Right lobe of liver (tissue), 6 donors: ENCODE measurements at regions not wholly inside any gene's neighbourhood (a gene's known extent, or its start where the extent isn't known, plus 50 kb on each side); places are given as distances from the start of the nearest gene placed in this dataset.

ENCODE experiments used
- ATAC-seq, 4 donors: fragments of 200-7000 bp; cut with Tn5 transposase; one replicate each; pipeline ENCODE4 v1.9.1; 2020; ENCODE audit warnings: mild to moderate bottlenecking in 4 of 4, moderate library complexity in 4 of 4
- DNase-seq, 3 donors: peaks; one replicate each; pipeline ENCODE4 v3.0.0-alpha.2; 2020
- H3K27ac ChIP-seq, 3 donors: fragments of 200-600 bp; one replicate each; pipeline ENCODE4 v1.8.0; 2022
- H3K27me3 ChIP-seq, 2 donors: fragments of 200-600 bp; one replicate each; pipeline ENCODE4 v1.8.0; 2022
- H3K36me3 ChIP-seq, 4 donors: fragments of 200-600 bp; sonication (generic) in 1 of 4; one replicate each; pipeline versions ENCODE4 v1.5.1 to v1.8.0; 2017 to 2022; ENCODE audit warnings: control low read depth in 1 of 4
- H3K4me1 ChIP-seq, 4 donors: fragments of 200-600 bp; sonication (generic) in 1 of 4; one replicate each; pipeline versions ENCODE4 v1.5.1 to v1.8.0; 2017 to 2022; ENCODE audit warnings: control low read depth in 1 of 4
- H3K4me3 ChIP-seq, 3 donors: fragments of 200-600 bp; one replicate each; pipeline ENCODE4 v1.8.0; 2022
- H3K9me3 ChIP-seq, 4 donors: fragments of 200-600 bp; sonication (generic) in 1 of 4; one replicate each; pipeline versions ENCODE4 v1.5.1 to v1.8.0; 2017 to 2022; ENCODE audit warnings: control low read depth in 1 of 4
- POLR2A ChIP-seq: fragments of 450-650 bp; IDR thresholded peaks from one replicate; pipeline ENCODE4 v1.6.1; 2017; ENCODE audit warnings: antibody characterized with exemption, mild to moderate bottlenecking
- WGBS: methylation state at CpG from one replicate; pipeline ENCODE4 v1.1.6; 2018; ENCODE audit warnings: low coverage, low lambda C conversion rate; ENCODE audit not compliant: insufficient coverage; ENCODE audit errors: missing lambda C conversion rate; 5-methylcytosine and 5-hydroxymethylcytosine counted together
- intact Hi-C, 2 donors: fragments of 100-400 bp; cut with DNase I; formaldehyde crosslinking; loops; one replicate each; pipeline versions ENCODE4 v1.11.2 to v1.14.1; 2022
- TF ChIP-seq, protein P1 (sequence below), 4 donors: fragments of 200-600 bp in 3 of 4; fragments of 450-650 bp in 1 of 4; IDR thresholded peaks; one replicate each; pipeline versions ENCODE4 v1.5.1 to v1.8.0; 2016 to 2022; ENCODE audit warnings: antibody characterized with exemption in 4 of 4, mild to moderate bottlenecking in 2 of 4
- donor health status: DM: no; HTN: yes; CAD: no.
- donor health status: DM: no; HTN: no; CAD: no.
- donor health status: DM: no; HTN: no; CAD: no.
- donor health status: DM: no; HTN: yes; CAD: no.
- donor health status: DM: no; HTN: yes; CAD: no.

DNA sequence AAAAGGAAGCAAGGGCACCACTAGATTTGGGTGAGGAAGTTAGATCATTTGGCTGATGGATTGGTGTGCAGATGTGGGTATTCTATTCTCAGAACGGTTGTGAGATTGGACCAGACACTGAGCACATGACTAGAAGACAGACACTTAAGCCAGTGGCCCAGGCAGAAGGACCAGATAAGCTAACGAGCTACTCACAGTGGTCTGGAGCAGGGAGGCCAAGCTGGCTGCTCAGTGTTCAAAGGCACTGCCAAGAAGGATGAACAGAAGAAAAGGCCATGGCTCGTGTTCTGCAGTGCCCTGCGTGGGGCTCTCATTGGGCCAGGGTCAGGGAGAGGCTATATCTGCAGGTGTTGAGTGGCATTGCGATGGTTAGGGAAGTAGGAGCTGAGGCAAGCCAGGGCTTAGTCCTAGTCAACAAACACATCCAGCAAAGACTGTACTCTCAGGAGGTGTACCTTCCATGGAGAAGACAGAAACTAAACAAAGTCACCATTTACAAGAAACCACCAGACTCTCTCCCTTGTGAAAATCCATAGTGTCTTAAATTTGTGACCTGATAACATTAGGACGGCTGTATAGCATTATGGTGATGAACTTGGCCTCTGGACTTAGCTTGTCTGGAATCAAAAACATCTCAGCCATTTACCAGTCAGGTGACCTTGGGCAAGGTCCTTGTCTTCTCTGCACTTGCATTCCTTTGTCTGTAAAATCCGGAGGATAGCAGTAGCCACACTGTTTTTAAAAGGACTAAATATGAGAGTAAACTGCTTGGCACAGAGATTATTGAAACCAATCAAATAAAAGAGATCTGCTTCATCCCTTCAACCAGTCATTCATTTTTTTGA is 274.5 kb downstream of the SIPA1L2 start:
- Histone ChIP-seq H3K4me3 (no peak overlapping the region), H3K27me3 (no peaks in the 10 kb centered on the region), H3K9me3 (no peaks in the 10 kb centered on the region), H3K27ac (no peak overlapping the region), H3K36me3 (no peaks in the 10 kb centered on the region), H3K4me1 (no peaks in the 10 kb centered on the region)
- intact Hi-C loops: no loop called here
- no peak for DNase-seq
- TF ChIP-seq, protein P1, sequence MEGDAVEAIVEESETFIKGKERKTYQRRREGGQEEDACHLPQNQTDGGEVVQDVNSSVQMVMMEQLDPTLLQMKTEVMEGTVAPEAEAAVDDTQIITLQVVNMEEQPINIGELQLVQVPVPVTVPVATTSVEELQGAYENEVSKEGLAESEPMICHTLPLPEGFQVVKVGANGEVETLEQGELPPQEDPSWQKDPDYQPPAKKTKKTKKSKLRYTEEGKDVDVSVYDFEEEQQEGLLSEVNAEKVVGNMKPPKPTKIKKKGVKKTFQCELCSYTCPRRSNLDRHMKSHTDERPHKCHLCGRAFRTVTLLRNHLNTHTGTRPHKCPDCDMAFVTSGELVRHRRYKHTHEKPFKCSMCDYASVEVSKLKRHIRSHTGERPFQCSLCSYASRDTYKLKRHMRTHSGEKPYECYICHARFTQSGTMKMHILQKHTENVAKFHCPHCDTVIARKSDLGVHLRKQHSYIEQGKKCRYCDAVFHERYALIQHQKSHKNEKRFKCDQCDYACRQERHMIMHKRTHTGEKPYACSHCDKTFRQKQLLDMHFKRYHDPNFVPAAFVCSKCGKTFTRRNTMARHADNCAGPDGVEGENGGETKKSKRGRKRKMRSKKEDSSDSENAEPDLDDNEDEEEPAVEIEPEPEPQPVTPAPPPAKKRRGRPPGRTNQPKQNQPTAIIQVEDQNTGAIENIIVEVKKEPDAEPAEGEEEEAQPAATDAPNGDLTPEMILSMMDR (IDR thresholded peaks at IDR 0.05): no peak
- TF ChIP-seq POLR2A: no peak
- 30% methylated on average over 4 of the region's 7 CpGs for WGBS
- no peak for ATAC-seq

DNA sequence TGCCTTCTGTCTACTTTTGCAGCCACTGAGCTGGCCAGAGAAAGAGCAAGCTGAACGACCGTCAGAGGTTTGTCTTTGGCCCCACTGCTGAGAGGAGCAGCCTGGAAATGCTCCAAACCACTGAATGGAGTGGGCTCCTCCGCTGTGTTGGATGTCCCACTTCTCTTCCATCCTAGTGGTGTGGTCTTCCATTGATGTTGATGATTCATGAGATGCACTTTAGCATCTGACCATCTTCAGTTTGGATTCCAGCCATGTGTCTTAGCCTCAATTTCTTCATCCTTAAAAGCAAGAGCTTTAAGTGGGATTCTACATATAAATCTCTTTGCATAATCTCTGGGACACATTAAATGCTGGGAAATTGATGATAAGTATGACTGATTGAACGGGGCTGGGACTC is 276.9 kb downstream of the SIPA1L2 start:
- ATAC-seq (no peak), DNase-seq (no peak)
- no peak overlapping the region for H3K4me3 ChIP-seq
- H3K27ac ChIP-seq: no peak overlapping the region
- no peak for TF ChIP-seq POLR2A
- TF ChIP-seq, protein P1 (IDR thresholded peaks at IDR 0.05): no peak
- H3K4me1 ChIP-seq: no peaks in the 10 kb centered on the region
- WGBS: 39% methylated on average over 2 of the region's 4 CpGs
- intact Hi-C loops: no loop called here
- H3K9me3 ChIP-seq: no peaks in the 10 kb centered on the region
- H3K36me3 ChIP-seq: no peaks in the 10 kb centered on the region
- no peaks in the 10 kb centered on the region for H3K27me3 ChIP-seq

DNA sequence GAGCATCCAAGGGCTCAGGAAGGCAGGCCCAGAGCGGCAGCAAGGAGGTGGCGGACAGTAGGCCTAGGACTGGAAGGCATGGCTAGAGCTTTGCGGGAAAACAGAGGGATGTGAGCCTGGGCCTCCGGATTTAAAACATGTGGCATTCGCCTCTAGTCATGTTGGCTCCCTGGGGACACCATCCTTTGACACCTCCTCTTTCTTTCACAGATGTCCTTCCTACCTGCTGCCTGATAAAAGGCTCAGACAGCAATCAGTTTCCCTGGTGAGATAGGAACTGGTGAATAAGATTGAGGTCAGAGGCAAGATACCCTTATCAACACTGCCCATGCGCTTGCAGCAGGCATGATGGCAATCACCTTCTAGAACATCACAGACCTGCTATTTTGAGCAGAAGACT is 277.6 kb downstream of the SIPA1L2 start:
- intact Hi-C loops: no loop called here
- TF ChIP-seq, protein P1 (IDR thresholded peaks at IDR 0.05): no peak
- no peak for TF ChIP-seq POLR2A
- H3K4me3 ChIP-seq: no peak overlapping the region
- no peaks in the 10 kb centered on the region for H3K27me3 ChIP-seq
- H3K36me3 ChIP-seq: no peaks in the 10 kb centered on the region
- ATAC-seq (no peak), DNase-seq (no peak)
- no peaks in the 10 kb centered on the region for H3K9me3 ChIP-seq
- 90% methylated on average over 1 of the region's 6 CpGs for WGBS
- H3K27ac ChIP-seq: no peak overlapping the region
- no peaks in the 10 kb centered on the region for H3K4me1 ChIP-seq

DNA sequence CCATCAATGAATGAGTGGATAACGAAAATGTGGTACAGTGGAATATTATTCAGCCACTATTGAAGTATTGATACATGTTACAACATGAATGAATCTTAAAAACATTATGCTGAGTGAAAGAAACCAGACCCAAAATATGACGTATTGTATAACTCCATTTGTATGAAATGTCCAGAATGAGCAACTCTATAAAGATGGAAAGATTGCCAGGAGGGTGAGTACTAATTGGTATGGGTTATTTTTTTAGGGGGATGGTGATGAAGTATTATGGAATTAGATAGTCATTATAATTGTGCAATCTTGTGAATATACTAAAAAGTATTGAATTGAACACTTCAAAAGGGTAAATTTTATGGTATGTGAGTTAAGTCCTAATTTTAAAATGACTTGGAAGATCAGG is 278.6 kb downstream of the SIPA1L2 start:
- Histone ChIP-seq H3K4me3 (no peak overlapping the region), H3K36me3 (no peaks in the 10 kb centered on the region), H3K9me3 (no peaks in the 10 kb centered on the region), H3K27me3 (no peaks in the 10 kb centered on the region), H3K4me1 (no peaks in the 10 kb centered on the region), H3K27ac (no peak overlapping the region)
- WGBS: 61% methylated on average over 2 of the region's 2 CpGs
- intact Hi-C loops: no loop called here
- ATAC-seq (no peak), DNase-seq (no peak)
- no peak for TF ChIP-seq POLR2A
- TF ChIP-seq, protein P1 (IDR thresholded peaks at IDR 0.05): no peak
